Iris pigment epithelial cell (primary cell): ENCODE measurements at regions not wholly inside any gene's neighbourhood (a gene's known extent, or its start where the extent isn't known, plus 50 kb on each side); places are given as distances from the start of the nearest gene placed in this dataset.
"Not testable (repeated sequence)": the region's sequence is repeated elsewhere in the genome, so short reads cannot be mapped to it uniquely, and the experiment has no call there.

Experiments used
- DNase-seq: peaks from one replicate; pipeline ENCODE4 v3.0.0-alpha.2; 2011; ENCODE audit warnings: low read depth

DNA sequence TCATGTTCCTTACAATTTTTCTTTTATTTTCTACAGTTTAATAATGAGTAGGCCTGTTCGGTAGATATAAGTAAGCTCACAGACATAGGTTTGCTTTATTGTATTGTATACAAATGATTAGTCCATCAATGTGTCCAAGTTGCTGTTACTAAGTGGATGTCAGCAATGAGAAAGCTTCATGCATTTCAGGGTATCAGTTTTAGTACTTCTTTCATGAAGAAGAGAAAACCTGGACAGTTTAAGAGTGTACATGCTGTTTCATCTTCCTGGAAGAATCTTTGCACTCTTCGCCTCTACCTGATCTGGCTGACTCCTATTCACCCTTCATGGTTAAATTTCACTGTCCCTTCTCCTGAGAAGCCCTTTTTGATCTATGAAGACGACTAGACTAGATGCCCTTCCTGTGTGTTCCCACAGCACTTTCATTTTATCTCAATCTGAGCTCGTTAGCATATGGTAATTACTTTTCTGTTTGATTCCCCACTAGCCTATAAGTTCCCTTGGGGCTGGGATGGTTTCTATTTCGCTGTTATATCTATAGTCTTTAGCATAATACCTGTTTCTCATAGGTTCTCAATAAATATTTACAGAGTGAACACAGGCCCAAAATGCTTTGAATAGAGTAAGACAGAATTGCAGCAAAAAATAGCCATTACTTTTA is 70.7 kb downstream of the CETN3 start:
- no peak for DNase-seq

DNA sequence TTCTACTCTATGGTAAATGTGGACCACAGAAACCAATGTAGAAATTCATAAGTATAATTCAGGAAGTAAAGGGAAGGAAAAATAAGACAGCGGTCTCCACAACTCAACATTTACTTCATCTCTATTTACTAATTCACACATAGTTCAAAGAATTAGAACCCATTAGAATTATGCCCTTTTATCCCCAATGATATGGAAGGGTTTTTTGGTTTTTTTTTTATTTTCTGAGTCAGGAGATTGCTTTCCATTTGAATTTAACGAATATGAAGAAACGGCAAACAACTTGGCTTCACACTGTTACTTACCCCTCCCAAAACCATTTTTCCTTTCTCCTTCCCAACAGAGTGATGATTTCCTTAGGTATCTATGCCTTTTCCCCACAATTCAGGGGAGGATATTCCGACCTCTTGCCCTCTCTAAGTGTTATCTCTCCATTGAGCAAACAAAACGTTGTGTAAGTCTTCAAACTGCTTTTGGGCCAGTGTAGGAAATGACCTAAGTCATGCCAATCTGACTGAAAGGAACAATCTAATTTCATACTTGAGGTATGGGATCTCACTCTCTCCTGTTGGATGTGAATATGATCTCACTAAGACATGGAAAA is 72.0 kb downstream of the CETN3 start:
- no peak for DNase-seq

DNA sequence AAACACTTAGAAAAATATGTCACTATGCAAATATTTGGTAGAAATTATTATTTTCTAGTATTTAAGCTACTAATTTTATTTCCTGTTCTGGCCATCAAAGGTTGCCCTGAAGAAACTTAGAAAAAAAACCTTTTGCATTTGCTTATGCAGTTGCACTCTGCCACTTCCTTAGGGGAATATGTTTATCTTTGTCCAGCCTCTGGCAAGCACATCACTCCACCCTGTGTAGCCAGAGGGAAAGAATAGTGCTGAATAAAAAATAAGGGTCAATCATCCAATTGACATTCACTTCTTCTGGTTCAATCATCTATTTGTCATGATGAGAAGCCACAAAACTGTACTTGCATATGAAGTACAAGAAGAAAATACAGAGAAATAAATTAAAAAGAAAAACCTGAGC is 72.8 kb downstream of the CETN3 start:
- DNase-seq = no peak

DNA sequence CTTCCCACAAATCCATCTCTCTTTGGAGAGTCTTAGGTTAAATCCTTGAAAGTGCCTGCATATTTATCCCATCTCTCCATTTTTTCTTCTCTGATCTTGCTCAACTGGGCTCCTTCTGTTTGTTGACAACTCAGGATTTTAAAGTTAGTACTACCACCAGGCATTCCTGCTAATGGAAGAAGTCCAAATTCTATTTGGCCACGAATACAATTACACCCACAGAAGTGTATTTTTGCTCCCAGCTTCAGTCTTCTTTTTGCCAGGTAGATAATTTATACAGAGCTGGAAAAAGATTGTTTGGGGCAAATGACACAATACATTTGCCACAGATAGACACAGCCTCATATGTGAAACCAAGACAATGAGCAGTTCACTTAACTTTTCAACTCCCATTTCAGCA is 74.8 kb downstream of the CETN3 start:
- DNase-seq = no peak

DNA sequence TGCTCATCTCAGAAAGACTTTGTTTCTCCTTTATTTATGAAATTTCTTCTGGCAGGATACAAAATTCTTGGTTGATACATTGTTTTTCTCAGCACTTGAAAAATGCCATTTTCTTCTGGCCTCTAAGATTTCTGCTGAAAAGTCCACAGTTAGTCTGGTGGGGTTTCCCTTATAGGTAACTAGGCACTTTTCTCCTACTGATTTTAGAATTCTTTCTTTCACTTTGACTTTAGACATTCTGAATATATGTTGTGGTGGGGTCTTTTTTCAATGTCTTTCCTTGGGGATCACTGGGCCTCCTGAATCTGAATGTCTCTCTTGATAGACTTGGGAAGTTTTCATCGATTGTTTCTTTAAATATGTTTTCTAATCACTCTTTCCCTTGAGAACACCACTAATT is 79.6 kb downstream of the CETN3 start:
- no peak for DNase-seq

DNA sequence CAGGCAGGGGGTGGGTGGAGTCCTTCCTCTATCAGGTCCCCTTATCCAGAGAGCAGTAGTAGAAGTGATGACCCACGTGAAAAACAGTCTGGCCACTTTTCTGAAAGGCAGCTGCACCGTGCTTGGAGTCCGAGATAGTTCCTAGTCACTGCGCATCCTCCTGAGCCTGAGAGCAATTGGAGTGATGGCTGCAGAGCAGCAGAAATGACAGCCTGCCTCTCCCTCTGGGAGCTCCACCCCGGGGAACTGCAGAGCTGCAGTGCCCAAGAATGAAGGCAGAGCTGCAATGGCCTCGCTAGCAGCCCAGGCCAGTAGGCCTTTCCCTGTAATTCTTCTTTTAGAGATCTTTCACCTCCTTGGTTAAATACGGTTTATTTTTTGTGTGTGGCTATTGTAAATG is 82.6 kb downstream of the CETN3 start:
- no peak for DNase-seq

DNA sequence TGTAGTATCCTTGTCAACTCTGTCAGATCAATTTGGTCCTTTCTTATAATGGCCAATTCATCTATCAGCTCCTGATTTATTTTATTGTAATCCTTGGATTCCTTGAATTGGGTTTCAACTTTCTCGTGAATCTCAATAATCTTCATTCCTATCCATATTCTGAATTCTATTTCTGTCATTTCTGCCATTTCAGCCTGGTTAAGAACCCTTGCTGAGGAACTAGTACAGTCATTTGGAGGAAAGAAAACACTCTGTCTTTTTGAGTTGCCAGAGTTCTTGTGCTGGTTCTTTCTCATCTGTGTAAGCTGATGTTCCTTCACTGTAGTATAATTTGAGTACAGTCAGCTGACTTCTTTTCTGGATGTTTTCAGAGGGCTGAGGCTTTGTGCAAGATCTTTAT is 84.5 kb downstream of the CETN3 start:
- no peak for DNase-seq

DNA sequence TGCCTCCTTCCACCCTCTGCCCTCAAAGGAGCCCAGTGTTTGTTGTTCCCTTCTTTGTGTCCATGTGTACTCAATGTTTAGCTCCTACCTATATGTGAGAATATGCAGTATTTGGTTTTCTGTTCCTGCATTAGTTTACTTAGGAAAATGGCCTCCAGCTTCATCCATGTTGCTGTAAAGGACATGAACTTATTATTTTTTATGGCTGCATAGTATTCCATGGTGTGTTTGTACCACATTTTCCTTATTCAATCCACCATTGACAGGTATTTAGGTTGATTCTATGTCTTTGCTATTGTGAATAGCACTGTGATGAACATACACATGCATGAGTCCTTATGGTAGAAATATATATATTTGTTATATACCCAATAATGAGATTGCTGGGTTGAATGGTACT is 89.2 kb downstream of the CETN3 start:
- not testable (repeated sequence) for DNase-seq

DNA sequence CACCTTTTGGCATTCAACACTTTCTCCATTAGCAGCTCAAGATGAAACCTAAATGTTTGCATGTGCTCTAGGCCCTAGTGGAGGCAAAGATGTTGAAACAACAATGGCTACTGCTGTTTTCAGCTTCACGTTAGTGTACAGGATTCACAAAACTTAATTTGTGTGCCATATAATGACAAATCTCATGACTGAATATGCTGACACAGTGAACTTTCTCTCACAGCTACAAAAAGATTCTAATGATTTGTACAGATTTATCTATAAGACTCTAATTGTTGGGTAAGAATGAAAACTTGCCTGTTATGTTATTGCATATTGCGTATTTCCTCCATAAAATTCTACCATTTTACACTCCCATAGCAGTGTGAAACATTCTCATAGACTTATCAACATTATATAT is 97.5 kb downstream of the CETN3 start:
- DNase-seq = no peak

DNA sequence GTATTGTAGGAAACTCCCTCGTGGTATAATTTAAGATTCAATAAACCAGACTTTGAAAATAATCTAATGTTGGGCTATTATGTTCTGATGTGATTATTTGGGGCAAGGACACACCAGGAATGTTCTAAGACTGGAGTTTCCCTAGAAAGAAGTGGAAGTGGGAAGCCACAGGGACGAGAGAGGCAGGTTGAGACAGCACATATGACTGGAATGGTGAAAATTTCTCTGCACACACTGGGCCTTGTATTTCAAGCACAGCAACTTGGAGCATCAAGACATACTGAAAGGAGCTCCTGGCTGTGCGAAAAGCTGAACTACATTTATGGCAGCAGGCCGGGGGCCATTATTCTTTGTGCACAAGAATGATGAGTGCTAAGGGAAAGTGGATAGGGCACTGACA is 98.2 kb downstream of the CETN3 start:
- no peak for DNase-seq

DNA sequence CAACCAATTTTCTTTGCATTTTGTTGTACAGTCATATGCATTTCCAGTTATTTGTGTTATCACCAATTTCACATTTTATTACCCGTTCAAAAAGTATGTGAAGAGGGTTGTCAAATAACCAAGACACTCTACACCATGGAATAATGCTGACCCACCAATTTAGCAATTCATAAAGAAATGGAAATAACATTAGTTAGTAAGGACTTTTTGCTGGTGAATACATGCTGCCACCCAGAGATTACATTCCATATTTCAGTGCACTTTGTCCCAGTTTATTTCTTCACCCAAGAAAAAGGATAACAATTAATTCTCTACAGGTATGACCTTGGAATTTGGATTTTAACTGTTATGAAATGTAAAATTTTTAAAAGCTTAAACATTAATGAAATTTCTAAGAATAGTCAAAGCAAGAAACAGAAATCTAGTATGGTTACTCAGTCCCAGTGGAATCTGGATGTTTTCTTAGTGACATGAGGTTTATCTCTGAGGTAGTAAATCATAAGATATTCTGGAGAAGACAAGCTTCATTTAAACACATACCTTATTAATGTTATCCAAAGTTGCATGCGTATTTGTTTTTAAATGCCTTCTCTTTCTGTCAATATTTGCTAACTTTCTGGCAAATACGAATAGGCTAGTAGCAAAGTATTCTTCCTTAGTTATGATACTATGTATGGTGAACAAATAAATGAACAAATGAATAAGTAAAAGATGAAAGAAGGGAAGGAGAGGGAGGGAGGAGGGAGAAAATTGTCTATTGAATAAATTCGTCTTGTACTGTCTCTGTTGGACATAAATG is 100.6 kb downstream of the CETN3 start:
- no peak for DNase-seq

DNA sequence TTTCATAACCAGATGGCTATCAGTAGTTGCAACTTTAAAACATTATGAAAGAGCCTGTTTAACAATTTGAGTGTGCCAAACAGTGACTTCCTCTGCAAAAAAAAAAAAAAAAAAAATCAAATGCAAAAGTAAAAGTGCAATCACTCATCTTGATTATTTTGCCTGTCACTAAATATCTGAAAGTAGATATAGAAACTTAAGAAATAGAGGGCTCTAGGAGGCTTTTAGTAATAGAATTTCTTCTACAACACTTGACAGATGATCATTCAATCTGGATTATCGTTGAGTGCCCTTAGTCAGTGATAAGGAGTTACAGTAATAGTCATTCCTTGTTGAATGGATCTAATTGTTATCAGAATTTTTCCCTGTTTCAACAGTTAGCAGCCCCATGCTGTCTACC is 101.8 kb downstream of the CETN3 start:
- DNase-seq = no peak

DNA sequence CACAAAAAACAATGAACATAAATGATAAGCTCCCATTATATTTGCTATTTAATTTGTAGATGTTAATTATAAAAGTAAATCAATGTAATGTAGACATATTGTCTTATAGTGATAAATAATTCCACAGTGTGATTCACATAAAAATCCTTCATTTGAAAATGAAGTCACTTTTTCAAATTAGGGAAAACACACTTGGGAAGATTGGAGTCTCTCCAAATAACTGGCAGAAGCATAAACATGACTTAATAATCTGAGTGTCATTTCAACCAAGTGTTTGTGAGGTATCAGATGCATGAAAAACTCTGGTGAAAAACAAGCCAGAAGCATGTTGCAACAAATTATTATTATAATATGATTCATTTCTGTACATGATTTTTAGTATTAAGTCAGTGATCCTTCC is 102.2 kb downstream of the CETN3 start:
- no peak for DNase-seq

DNA sequence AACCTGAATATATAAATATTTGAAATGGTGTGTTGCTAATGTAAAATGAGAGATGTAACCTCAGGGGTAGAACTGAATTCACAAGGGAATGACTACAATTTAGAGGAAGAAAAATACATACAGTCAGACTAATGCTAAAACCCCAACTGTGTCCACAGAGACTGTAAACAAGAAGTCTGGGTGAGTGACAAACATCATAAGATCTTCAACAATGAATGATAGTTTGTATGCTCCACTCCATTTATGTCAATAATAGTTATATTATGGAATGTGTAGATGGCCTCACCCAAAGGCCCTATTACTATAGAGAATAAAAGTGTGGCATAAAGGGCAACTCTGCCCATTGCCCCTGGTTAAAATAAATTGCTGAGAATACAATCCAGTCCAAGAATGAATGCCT is 102.9 kb downstream of the CETN3 start:
- no peak for DNase-seq

DNA sequence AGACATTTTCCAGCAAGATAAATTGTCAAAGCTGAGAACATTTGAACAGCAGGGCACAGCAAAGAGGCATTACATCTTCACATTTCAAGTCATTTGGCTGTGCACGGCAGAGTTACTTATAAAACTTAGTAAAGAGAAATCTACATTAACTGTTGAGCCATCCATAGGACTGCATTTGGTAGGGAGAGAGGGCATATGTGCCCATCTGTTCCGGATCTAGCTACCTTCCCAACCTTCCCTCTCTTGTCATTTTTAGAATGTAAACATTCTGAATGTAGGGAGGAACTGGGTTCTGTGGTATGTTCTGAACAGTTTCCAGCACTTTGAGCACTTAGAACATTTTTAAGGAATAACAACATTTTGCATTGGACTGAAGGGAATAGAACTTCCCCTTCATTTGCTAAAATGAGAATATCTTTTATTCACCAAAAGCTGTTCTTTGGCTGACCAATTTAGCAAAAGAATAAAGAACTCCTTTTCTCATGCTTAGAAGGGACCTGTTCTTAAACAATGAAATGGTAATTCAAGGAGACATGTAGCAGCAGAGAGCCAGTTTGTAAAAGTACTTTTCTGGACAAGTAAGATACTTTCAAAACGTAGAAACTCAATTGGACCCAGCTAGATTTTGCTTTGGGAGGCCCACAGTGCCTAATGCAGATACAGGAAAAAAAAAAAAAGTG is 104.4 kb downstream of the CETN3 start:
- no peak for DNase-seq

DNA sequence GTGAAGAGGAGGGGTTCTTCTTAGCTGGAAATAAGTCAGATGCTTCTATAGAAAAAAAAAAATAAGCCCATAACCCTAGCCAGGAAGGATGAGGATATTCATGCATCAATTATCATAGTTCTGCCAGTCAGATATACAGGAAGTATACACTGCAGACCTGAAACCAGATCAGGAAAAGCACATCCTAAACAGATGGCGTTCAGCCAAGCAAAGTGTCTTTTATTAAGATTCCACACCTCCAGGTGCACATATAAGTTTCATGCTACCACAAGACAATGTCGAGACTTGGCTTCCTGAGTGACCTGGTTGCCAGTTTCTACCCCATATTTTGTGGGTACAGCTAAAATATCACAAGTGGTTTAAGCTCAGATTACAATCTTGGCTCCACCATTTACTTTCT is 108.3 kb downstream of the CETN3 start:
- no peak for DNase-seq

DNA sequence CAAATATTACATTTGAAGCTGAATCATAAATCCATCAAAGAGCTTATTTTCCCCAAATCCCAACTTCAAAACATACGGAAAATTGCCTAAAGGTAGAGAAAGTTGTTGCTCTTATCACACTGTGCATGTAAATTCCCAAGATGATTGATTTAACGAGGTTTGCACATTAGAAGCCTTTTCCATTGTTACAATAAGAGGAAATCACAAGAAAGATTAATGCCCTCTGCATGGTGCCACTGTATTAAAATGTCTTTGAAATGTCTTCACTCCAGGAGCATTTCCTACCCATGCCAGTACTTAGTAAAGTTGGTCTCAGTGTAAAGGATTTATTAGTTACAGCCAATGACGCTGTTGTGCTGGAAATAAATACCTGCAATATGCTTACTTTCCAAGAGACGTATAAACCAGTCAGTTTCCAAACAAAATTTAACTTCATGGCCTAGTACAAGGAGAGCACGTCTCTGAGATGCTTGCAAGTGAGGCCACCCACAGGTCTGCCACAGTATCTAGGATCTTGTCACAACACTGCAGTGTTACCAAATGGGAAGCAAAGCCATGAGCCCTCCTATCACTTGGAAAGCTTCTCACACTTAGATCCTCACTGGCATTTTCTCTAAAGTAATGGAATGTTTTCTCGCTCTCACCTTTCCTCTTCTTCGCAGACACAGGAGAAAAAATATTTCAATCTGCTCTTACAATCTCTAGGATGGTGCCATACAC is 112.4 kb downstream of the CETN3 start:
- DNase-seq = no peak

DNA sequence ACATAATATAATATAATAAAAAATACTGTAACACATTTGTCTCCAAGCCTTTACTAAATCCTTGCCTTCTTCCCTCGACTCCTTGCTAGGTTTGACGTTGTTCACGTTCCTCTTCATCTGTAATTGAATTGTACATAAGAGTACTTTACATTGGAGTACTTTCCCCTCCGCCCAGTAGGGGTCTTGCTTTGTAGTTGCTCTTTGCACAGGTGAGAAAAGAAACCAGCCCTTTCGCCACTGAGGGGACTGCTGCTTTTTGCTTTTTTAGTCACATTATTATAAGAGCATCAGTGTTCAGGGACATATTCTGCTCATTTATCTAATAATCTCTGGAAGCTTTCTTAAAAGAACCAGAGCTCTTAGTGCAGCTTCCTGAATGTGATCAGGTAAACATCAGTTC is 115.0 kb downstream of the CETN3 start:
- DNase-seq = no peak

DNA sequence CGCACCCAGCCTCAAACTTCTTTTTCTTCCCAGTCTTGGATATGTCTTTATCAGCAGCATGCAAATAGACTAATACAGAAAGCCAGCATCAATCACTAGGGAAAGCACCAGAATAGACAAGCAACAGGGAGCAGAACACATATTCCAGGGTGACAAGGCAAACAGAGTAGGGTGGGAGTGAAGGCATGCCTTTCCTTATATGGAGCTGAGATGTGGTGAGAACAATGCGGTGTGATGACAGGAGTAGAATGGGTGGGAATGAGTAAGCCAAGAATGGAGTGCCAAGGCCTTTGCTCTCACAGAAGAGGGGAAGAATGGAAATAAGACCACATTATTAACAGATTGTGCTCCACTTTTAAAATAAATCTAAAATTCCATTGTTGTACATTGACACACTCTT is 115.6 kb downstream of the CETN3 start:
- peak; percentile 39 for DNase-seq

DNA sequence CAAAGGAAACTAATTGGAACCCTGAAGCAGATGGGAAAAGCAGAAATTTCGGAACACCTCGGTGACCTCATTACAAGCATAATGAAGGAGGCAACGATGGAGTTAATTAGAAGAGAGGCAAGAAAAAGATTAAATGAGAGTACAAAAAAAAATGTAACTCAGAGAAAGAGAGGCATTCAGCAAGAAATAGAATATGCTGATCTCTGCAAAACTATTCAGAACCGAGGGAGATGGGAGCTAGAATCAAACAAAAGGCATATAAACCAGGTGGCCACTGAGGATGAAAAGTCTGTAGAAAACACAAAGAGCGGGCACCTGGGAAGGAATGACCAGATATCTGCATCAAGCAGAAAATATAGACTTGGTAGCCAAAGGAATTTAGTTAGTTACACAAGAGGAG is 118.9 kb downstream of the CETN3 start:
- no peak for DNase-seq

DNA sequence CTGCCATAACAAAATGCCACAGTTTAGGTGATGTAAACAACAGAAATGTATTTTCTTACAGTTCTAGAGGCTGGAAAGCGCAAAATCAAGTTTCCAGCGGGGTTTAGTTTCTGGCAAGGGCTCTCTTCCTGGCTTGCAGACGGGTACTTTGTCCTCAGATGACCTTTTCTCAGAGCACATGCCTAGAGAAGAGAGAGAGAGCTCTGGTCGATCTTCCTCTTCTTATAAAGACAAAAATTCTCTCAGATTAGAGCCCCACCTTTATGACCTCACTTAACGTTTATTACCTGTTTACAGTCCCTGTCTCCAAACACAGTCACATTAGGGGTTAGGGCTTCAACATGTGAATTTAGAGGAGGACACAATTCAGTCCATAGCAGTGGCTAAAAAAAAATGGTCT is 119.7 kb downstream of the CETN3 start:
- DNase-seq = peak; percentile 4

DNA sequence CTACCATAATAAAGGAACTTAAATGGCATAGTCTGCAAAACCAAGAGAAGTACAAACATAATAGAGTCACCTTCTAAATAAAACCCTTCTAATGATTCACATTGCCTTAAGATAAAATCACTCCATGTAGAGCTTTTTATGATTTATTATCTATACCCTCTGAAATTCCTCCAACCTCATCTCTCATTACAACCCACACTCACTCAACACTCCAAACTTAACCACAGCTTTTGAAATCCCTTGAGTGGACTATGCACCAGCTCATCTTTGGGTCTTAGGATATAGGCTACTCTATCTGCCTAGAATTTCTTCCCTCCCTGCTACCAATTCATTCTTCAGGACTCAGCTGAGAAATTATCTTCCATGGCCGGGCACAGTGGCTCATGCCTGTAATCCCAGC is 122.5 kb downstream of the CETN3 start:
- no peak for DNase-seq
